Endodermal cell (in vitro differentiated cells): ENCODE measurements at regions not wholly inside any gene's neighbourhood (a gene's known extent, or its start where the extent isn't known, plus 50 kb on each side); places are given as distances from the start of the nearest gene placed in this dataset.

Experiments
- DNase-seq: peaks from one replicate; pipeline ENCODE4 v3.0.0-alpha.2; 2017
- H3K27ac ChIP-seq: 2 replicates; pipeline ENCODE4 v1.5.1; 2013; ENCODE audit warnings: mild to moderate bottlenecking, low read depth, low read length, moderate library complexity
- H3K27me3 ChIP-seq: 2 replicates; pipeline ENCODE4 v1.6.1; 2013; ENCODE audit warnings: mild to moderate bottlenecking, low read length, moderate library complexity; ENCODE audit not compliant: insufficient read depth, control insufficient read depth, poor library complexity, severe bottlenecking
- H3K36me3 ChIP-seq: 2 replicates; pipeline ENCODE4 v1.7.0; 2013; ENCODE audit warnings: mild to moderate bottlenecking, low read length, moderate library complexity; ENCODE audit not compliant: control insufficient read depth, insufficient read depth
- H3K4me1 ChIP-seq: one replicate; pipeline ENCODE4 v1.7.0; 2013; ENCODE audit warnings: low read length; ENCODE audit not compliant: control insufficient read depth, insufficient read depth
- H3K4me3 ChIP-seq: 2 replicates; pipeline ENCODE4 v1.5.1; 2013; ENCODE audit warnings: mild to moderate bottlenecking, low read length, moderate library complexity
- H3K9ac ChIP-seq: 2 replicates; pipeline ENCODE4 v1.6.1; 2013; ENCODE audit warnings: mild to moderate bottlenecking, low read length, moderate library complexity; ENCODE audit not compliant: poor library complexity, severe bottlenecking; ENCODE audit errors: extremely low read depth
- H3K9me3 ChIP-seq: 2 replicates; pipeline ENCODE4 v1.6.1; 2013; ENCODE audit warnings: mild to moderate bottlenecking, low read length, moderate library complexity; ENCODE audit not compliant: control insufficient read depth
- H3K27ac Mint-ChIP-seq: 2 replicates; pipeline ENCODE4 v1.8.0; 2020; ENCODE audit warnings: mixed read lengths
- H3K27me3 Mint-ChIP-seq: 2 replicates; pipeline ENCODE4 v1.8.0; 2021; ENCODE audit warnings: mild to moderate bottlenecking, mixed read lengths; ENCODE audit not compliant: insufficient read depth
- H3K36me3 Mint-ChIP-seq: 2 replicates; pipeline ENCODE4 v1.8.0; 2020; ENCODE audit warnings: low read depth, mixed read lengths
- H3K4me1 Mint-ChIP-seq: 2 replicates; pipeline ENCODE4 v1.8.0; 2020; ENCODE audit warnings: mixed read lengths
- H3K4me3 Mint-ChIP-seq: 2 replicates; pipeline ENCODE4 v1.8.0; 2020; ENCODE audit warnings: mild to moderate bottlenecking, moderate library complexity, mixed read lengths
- H3K9me3 Mint-ChIP-seq: 2 replicates; pipeline ENCODE4 v1.8.0; 2020; ENCODE audit warnings: mild to moderate bottlenecking, mixed read lengths
- CTCF ChIP-seq: fragments of 200-600 bp; sonication (generic); conservative IDR thresholded peaks from 2 replicates; pipeline ENCODE4 v1.5.0; 2021; ENCODE audit warnings: antibody characterized with exemption, mild to moderate bottlenecking
- WGBS, 2 experiments: methylation state at CpG; one replicate each; pipeline versions ENCODE4 v1.1.5 to v1.1.7; 2013; ENCODE audit warnings: missing lambda C conversion rate in 2 of 2, mixed read lengths in 1 of 2; ENCODE audit not compliant: insufficient coverage in 1 of 2, insufficient read length in 1 of 2; 5-methylcytosine and 5-hydroxymethylcytosine counted together

GRCh38 chr6:163826629-163827028 is 412.1 kb downstream of the QKI start:
- no peaks in the 10 kb centered on the region for H3K4me1 Mint-ChIP-seq
- H3K36me3 Mint-ChIP-seq, result no peaks in the 10 kb centered on the region
- Histone ChIP-seq H3K9me3 (no peaks in the 10 kb centered on the region), H3K27me3 (no peaks in the 10 kb centered on the region), H3K9ac (no peak overlapping the region), H3K4me3 (no peak overlapping the region), H3K4me1 (no peaks in the 10 kb centered on the region), H3K27ac (no peak overlapping the region), H3K36me3 (no peaks in the 10 kb centered on the region)
- TF ChIP-seq CTCF, result no peak
- no peaks in the 10 kb centered on the region for H3K9me3 Mint-ChIP-seq
- H3K27me3 Mint-ChIP-seq, result no peaks in the 10 kb centered on the region
- H3K4me3 Mint-ChIP-seq, result no peak overlapping the region
- 92 to 97% methylated on average over 3 to 8 of the region's 8 CpGs for WGBS, 2 experiments
- H3K27ac Mint-ChIP-seq, result no peak overlapping the region
- DNase-seq, result peak; percentile 5

- Mint-ChIP-seq H3K9me3 (no peaks in the 10 kb centered on the region), H3K4me1 (no peaks in the 10 kb centered on the region), H3K36me3 (no peaks in the 10 kb centered on the region), H3K27me3 (no peaks in the 10 kb centered on the region), H3K27ac (no peak overlapping the region), H3K4me3 (no peak overlapping the region)
- 93 to 96% methylated on average over 4 to 9 of the region's 9 CpGs for WGBS, 2 experiments
- Histone ChIP-seq H3K9me3 (no peaks in the 10 kb centered on the region), H3K4me1 (no peaks in the 10 kb centered on the region), H3K4me3 (no peak overlapping the region), H3K9ac (no peak overlapping the region), H3K36me3 (no peaks in the 10 kb centered on the region), H3K27me3 (no peaks in the 10 kb centered on the region), H3K27ac (no peak overlapping the region)
- DNase-seq, result peak; percentile 8
- no peak for TF ChIP-seq CTCF
These were observed 410.5 kb downstream of the QKI start for GRCh38 chr6:163825033-163825432.

- Histone ChIP-seq H3K9me3 (no peaks in the 10 kb centered on the region), H3K27ac (no peak overlapping the region), H3K4me3 (no peak overlapping the region), H3K36me3 (no peaks in the 10 kb centered on the region), H3K9ac (no peak overlapping the region), H3K4me1 (no peaks in the 10 kb centered on the region), H3K27me3 (no peaks in the 10 kb centered on the region)
- H3K9me3 Mint-ChIP-seq, result no peaks in the 10 kb centered on the region
- H3K4me3 Mint-ChIP-seq, result no peak overlapping the region
- H3K36me3 Mint-ChIP-seq, result no peaks in the 10 kb centered on the region
- no peak for DNase-seq
- H3K4me1 Mint-ChIP-seq, result no peaks in the 10 kb centered on the region
- no peak for TF ChIP-seq CTCF
- no peak overlapping the region for H3K27ac Mint-ChIP-seq
- 98 to 100% methylated on average over 2 to 5 of the region's 5 CpGs for WGBS, 2 experiments
- H3K27me3 Mint-ChIP-seq, result no peaks in the 10 kb centered on the region
These were observed 409.1 kb downstream of the QKI start for GRCh38 chr6:163823577-163823976.
